ENCODE measurements at regions not wholly inside any gene's neighbourhood (a gene's known extent, or its start where the extent isn't known, plus 50 kb on each side); places are given as distances from the start of the nearest gene placed in this dataset.

DNA sequence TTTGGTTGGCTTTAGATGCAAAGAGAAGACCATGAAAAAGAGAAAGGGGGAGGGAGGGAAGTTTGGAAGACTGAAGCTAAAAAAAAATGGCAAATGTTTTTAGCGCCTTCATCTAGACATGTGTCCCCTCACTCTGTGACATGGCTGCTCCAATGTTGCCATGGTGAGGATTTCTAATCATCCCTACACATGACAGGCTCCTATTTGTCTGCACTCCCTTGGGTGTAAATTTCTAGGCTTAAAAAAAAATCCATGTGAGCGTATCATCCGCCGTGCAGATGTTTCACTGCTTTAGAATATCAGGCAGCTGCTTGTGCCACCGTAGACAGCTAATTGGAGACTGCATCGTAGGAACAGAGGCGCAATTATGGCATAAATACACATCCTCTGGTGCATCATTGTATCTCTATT lies 761.1 kb upstream of the MMS22L start:
- H2AFZ ChIP-seq (ENCODE audit: control insufficient read depth, low read depth, low read length), result no peak overlapping the region
- no peaks in the 10 kb centered on the region for H3K79me2 ChIP-seq (ENCODE audit: control insufficient read depth, insufficient read depth, low read length)
- ATAC-seq (no peak), DNase-seq (ENCODE audit: low read depth, low spot score) (no peak), FAIRE-seq (no peak)
- H3K4me2 ChIP-seq (ENCODE audit: control insufficient read depth, insufficient read depth), result no peak overlapping the region
- no peaks in the 10 kb centered on the region for H4K20me1 ChIP-seq (ENCODE audit: control insufficient read depth, insufficient read depth)
- TF ChIP-seq ZNF217 (IDR thresholded peaks at IDR 0.05) (no peak), TAF1 (IDR thresholded peaks at IDR 0.05; ENCODE audit: borderline replicate concordance, low read depth, low read length) (no peak), YBX1 (IDR thresholded peaks at IDR 0.05) (no peak)
- no TSS peak for BruUV-seq (replicated peaks)
- ChIA-PET SMC1A (ENCODE audit: uncharacterized antibody, unreplicated experiment) (interaction anchor here (1.4 kb wide), 1 partner anchor 19 kb away, joined by 3 read pairs; no protein-coding TSS in a partner anchor), CTCF (no interaction called here), RAD21 (ENCODE audit: unreplicated experiment) (no interaction called here), POLR2A (no interaction called here)
- no peak overlapping the region for H3K4me3 ChIP-seq
- 55% methylated on average over 7 of the region's 7 CpGs for WGBS (ENCODE audit: insufficient coverage, insufficient replicate concordance, low lambda C conversion rate, missing lambda C conversion rate)
- no peak overlapping the region for H3K9ac ChIP-seq (ENCODE audit: control insufficient read depth, insufficient read depth, low read length)
- intact Hi-C loops (cut with micrococcal nuclease; ENCODE audit: unreplicated experiment) (no loop called here), in situ Hi-C loops (cut with MboI) (no loop called here)
- H3K4me1 ChIP-seq (ENCODE audit: control insufficient read depth, insufficient read depth, low read length), result no peaks in the 10 kb centered on the region
- H3K27ac ChIP-seq (ENCODE audit: control insufficient read depth, insufficient read depth), result no peak overlapping the region
- no peaks in the 10 kb centered on the region for H3K27me3 ChIP-seq (replicated peaks in 1 of 2; ENCODE audit: control insufficient read depth in 2 of 2, insufficient read depth in 2 of 2, low read length in 1 of 2)
- no peaks in the 10 kb centered on the region for H3K36me3 ChIP-seq (ENCODE audit: control insufficient read depth in 2 of 2, insufficient read depth in 2 of 2, low read length in 1 of 2)
- H3K9me3 ChIP-seq (replicated peaks; ENCODE audit: control insufficient read depth, insufficient read depth, low read length), result no peaks in the 10 kb centered on the region

DNA sequence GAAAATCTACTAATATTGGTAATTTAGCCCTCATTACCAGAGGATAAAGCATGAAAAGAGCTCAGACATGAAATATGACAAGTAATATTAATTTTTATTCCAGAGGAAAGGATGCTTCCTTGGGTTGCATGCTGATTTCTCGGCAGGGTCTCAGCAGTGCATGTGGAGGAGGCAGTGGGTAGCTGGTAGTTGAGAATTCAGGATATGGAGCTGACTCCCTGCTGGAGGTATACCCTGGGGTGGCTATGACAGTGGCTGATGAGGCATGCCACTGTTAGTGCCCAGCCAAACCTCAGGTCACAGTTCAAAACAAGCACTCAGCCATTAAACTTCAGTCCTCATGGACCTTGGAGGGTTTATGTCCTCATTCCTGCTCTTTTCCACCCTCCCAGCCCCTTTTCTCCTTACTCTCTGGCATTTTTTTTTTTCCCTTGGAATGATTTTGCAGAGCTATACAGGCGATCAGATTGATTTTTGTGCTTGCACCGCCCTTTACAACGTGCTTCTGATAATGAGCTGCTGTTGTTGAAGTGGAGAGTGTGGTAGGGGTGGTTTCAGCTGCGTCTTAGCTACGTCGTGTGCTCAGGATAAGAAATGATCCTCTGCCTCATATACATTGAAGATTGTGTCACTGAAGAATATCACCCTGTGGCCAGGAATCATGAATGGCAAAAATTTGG lies 761.9 kb upstream of the MMS22L start:
- Histone ChIP-seq H2AFZ (ENCODE audit: control insufficient read depth, low read depth, low read length) (no peak overlapping the region), H3K27ac (ENCODE audit: control insufficient read depth, insufficient read depth) (no peak overlapping the region), H3K27me3 (replicated peaks in 1 of 2; ENCODE audit: control insufficient read depth in 2 of 2, insufficient read depth in 2 of 2, low read length in 1 of 2) (no peaks in the 10 kb centered on the region), H3K4me1 (ENCODE audit: control insufficient read depth, insufficient read depth, low read length) (no peaks in the 10 kb centered on the region), H3K4me3 (no peak overlapping the region), H4K20me1 (ENCODE audit: control insufficient read depth, insufficient read depth) (no peaks in the 10 kb centered on the region), H3K79me2 (ENCODE audit: control insufficient read depth, insufficient read depth, low read length) (no peaks in the 10 kb centered on the region), H3K9me3 (replicated peaks; ENCODE audit: control insufficient read depth, insufficient read depth, low read length) (no peaks in the 10 kb centered on the region), H3K4me2 (ENCODE audit: control insufficient read depth, insufficient read depth) (no peak overlapping the region), H3K36me3 (ENCODE audit: control insufficient read depth in 2 of 2, insufficient read depth in 2 of 2, low read length in 1 of 2) (no peaks in the 10 kb centered on the region), H3K9ac (ENCODE audit: control insufficient read depth, insufficient read depth, low read length) (no peak overlapping the region)
- FAIRE-seq (no peak), ATAC-seq (no peak), DNase-seq (ENCODE audit: low read depth, low spot score) (no peak)
- BruUV-seq (replicated peaks), result no TSS peak
- intact Hi-C loops (cut with micrococcal nuclease; ENCODE audit: unreplicated experiment), result no loop called here
- in situ Hi-C loops (cut with MboI), result no loop called here
- 10% methylated on average over 7 of the region's 7 CpGs for WGBS (ENCODE audit: insufficient coverage, insufficient replicate concordance, low lambda C conversion rate, missing lambda C conversion rate)
- SMC1A ChIA-PET (ENCODE audit: uncharacterized antibody, unreplicated experiment), result interaction anchor here (1.4 kb wide), 1 partner anchor 19 kb away, joined by 3 read pairs; no protein-coding TSS in a partner anchor
- RAD21 ChIA-PET (ENCODE audit: unreplicated experiment), result no interaction called here
- POLR2A ChIA-PET, result no interaction called here
- CTCF ChIA-PET, result no interaction called here
- TF ChIP-seq CREB1 (IDR thresholded peaks at IDR 0.05; ENCODE audit: low read depth), result no peak
- TF ChIP-seq, protein P1, sequence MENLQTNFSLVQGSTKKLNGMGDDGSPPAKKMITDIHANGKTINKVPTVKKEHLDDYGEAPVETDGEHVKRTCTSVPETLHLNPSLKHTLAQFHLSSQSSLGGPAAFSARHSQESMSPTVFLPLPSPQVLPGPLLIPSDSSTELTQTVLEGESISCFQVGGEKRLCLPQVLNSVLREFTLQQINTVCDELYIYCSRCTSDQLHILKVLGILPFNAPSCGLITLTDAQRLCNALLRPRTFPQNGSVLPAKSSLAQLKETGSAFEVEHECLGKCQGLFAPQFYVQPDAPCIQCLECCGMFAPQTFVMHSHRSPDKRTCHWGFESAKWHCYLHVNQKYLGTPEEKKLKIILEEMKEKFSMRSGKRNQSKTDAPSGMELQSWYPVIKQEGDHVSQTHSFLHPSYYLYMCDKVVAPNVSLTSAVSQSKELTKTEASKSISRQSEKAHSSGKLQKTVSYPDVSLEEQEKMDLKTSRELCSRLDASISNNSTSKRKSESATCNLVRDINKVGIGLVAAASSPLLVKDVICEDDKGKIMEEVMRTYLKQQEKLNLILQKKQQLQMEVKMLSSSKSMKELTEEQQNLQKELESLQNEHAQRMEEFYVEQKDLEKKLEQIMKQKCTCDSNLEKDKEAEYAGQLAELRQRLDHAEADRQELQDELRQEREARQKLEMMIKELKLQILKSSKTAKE (IDR thresholded peaks at IDR 0.05; ENCODE audit: low read depth, poor library complexity, severe bottlenecking), result no peak
- TF ChIP-seq JUND (IDR thresholded peaks at IDR 0.05; ENCODE audit: low read depth, low read length), result no peak
- TF ChIP-seq, protein P2, sequence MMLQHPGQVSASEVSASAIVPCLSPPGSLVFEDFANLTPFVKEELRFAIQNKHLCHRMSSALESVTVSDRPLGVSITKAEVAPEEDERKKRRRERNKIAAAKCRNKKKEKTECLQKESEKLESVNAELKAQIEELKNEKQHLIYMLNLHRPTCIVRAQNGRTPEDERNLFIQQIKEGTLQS (IDR thresholded peaks at IDR 0.05; ENCODE audit: borderline replicate concordance, extremely low read depth, low read depth, low read length), result no peak
- no peak for TF ChIP-seq TCF12 (IDR thresholded peaks at IDR 0.05; ENCODE audit: low read depth, low read length)
- no peak for TF ChIP-seq ZNF217 (IDR thresholded peaks at IDR 0.05)
- no peak for TF ChIP-seq PML (IDR thresholded peaks at IDR 0.05; ENCODE audit: low read length)

Measured in GM12878 (cell line).